H1 (cell line): ENCODE measurements at regions not wholly inside any gene's neighbourhood (a gene's known extent, or its start where the extent isn't known, plus 50 kb on each side); places are given as distances from the start of the nearest gene placed in this dataset.

Source experiments
- CTCF ChIA-PET: fragments of 300-600 bp; sonication (Branson Sonifier 250); formaldehyde crosslinking; loops from one replicate; lab custom pipeline; 2021; ENCODE audit not compliant: partially characterized antibody; lab: Charles Lee
- POLR2A ChIA-PET: fragments of 300-600 bp; sonication (Branson Sonifier 250); formaldehyde crosslinking; loops from one replicate; lab custom pipeline; 2021; ENCODE audit warnings: inconsistent platforms; ENCODE audit not compliant: partially characterized antibody; lab: Charles Lee
- DNase-seq, 2 experiments: peaks; one replicate each; pipeline versions ENCODE4 v3.0.0 to v3.0.0-alpha.2; 2010 to 2022; ENCODE audit warnings: low spot score in 2 of 2, low read depth in 1 of 2, mixed read lengths in 1 of 2
- FAIRE-seq: peaks from 2 replicates; lab custom pipeline; 2011; peaks lifted over from hg19 to GRCh38; lab: Jason Lieb, UNC
- H2AFZ ChIP-seq: 2 replicates; pipeline ENCODE4 v1.8.1; 2012; ENCODE audit warnings: low read length, inconsistent platforms
- H2AK5ac ChIP-seq: 2 replicates; pipeline ENCODE4 v1.6.1; 2013; ENCODE audit warnings: low read depth, low read length
- H2BK120ac ChIP-seq: replicated peaks from 2 replicates; pipeline ENCODE3; 2013; ENCODE audit warnings: low read depth, low read length, inconsistent platforms
- H2BK12ac ChIP-seq: 2 replicates; pipeline ENCODE4 v1.6.1; 2013; ENCODE audit warnings: low read depth, low read length
- H2BK15ac ChIP-seq: 2 replicates; pipeline ENCODE4 v1.6.1; 2013; ENCODE audit warnings: low read length
- H2BK20ac ChIP-seq: 2 replicates; pipeline ENCODE4 v1.6.1; 2013; ENCODE audit warnings: low read length
- H2BK5ac ChIP-seq: 2 replicates; pipeline ENCODE4 v1.6.1; 2013; ENCODE audit warnings: low read depth, low read length
- H3K14ac ChIP-seq: 2 replicates; pipeline ENCODE4 v1.6.1; 2013; ENCODE audit warnings: inconsistent platforms; ENCODE audit not compliant: insufficient read length
- H3K18ac ChIP-seq: 2 replicates; pipeline ENCODE4 v1.6.1; 2013; ENCODE audit warnings: low read length; ENCODE audit errors: extremely low read depth
- H3K23ac ChIP-seq: 2 replicates; pipeline ENCODE4 v1.6.1; 2013; ENCODE audit warnings: inconsistent platforms; ENCODE audit not compliant: insufficient read length
- H3K23me2 ChIP-seq: 2 replicates; pipeline ENCODE4 v1.6.1; 2013; ENCODE audit warnings: low read depth, low read length
- H3K27ac ChIP-seq: 2 replicates; pipeline ENCODE4 v1.6.1; 2011; ENCODE audit warnings: low read depth, low read length, inconsistent platforms
- H3K27me3 ChIP-seq, 4 experiments: replicated peaks in 1 of 4; 1 replicate in 1 of 4; 2 replicates in 3 of 4; pipeline versions ENCODE4 v1.6.1 to v1.8.1; 2011 to 2013; ENCODE audit warnings: low read length in 3 of 4, mild to moderate bottlenecking in 3 of 4, inconsistent platforms in 2 of 4, mixed read lengths in 2 of 4, moderate library complexity in 1 of 4; ENCODE audit not compliant: control insufficient read depth in 3 of 4, insufficient read depth in 3 of 4; ENCODE audit errors: extremely low read depth in 1 of 4
- H3K36me3 ChIP-seq, 4 experiments: 2 replicates each; pipeline versions ENCODE4 v1.6.1 to v1.8.1; 2011 to 2013; ENCODE audit warnings: mild to moderate bottlenecking in 4 of 4, low read length in 3 of 4, moderate library complexity in 2 of 4, control low read depth in 1 of 4, inconsistent platforms in 1 of 4; ENCODE audit not compliant: insufficient read depth in 4 of 4, control insufficient read depth in 2 of 4
- H3K4ac ChIP-seq: replicated peaks from 2 replicates; pipeline ENCODE3; 2013; ENCODE audit warnings: low read length, low read depth, mixed read lengths, inconsistent platforms; ENCODE audit not compliant: insufficient read length
- H3K4me1 ChIP-seq, 4 experiments: replicated peaks in 1 of 4; 1 replicate in 1 of 4; 2 replicates in 3 of 4; pipeline versions ENCODE4 v1.6.1 to v1.8.1; 2011 to 2013; ENCODE audit warnings: low read length in 3 of 4, inconsistent platforms in 2 of 4, mixed read lengths in 1 of 4; ENCODE audit not compliant: insufficient read depth in 4 of 4, control insufficient read depth in 3 of 4
- H3K4me2 ChIP-seq, 2 experiments: 2 replicates each; pipeline versions ENCODE4 v1.6.1 to v1.8.1; 2011 to 2013; ENCODE audit warnings: low read depth in 2 of 2, low read length in 2 of 2, control low read depth in 1 of 2, inconsistent platforms in 1 of 2, mild to moderate bottlenecking in 1 of 2; ENCODE audit not compliant: insufficient read depth in 1 of 2
- H3K4me3 ChIP-seq, 4 experiments: fragments of 200-600, 300-600 bp in 1 of 4; sonication (generic), shearing (Covaris generic), sonication (Bioruptor Twin) in 1 of 4; 2 replicates each; pipeline versions ENCODE4 v1.5.1 to v1.8.1; 2011 to 2016; ENCODE audit warnings: low read length in 4 of 4, low read depth in 3 of 4, control low read depth in 2 of 4, inconsistent platforms in 2 of 4, mild to moderate bottlenecking in 2 of 4, mixed read lengths in 1 of 4, moderate library complexity in 1 of 4; ENCODE audit not compliant: insufficient read depth in 2 of 4; ENCODE audit errors: extremely low read depth in 1 of 4
- H3K56ac ChIP-seq: replicated peaks from 2 replicates; pipeline ENCODE3; 2013; ENCODE audit warnings: low read depth, mild to moderate bottlenecking, mixed read lengths, low read length, inconsistent platforms; ENCODE audit not compliant: insufficient read length
- H3K79me1 ChIP-seq: 2 replicates; pipeline ENCODE4 v1.6.1; 2013; ENCODE audit warnings: low read depth, low read length, control low read depth
- H3K79me2 ChIP-seq, 2 experiments: 2 replicates each; pipeline versions ENCODE4 v1.6.1 to v1.8.1; 2012 to 2013; ENCODE audit warnings: low read length in 2 of 2, mild to moderate bottlenecking in 2 of 2, inconsistent platforms in 1 of 2; ENCODE audit not compliant: insufficient read depth in 2 of 2, control insufficient read depth in 1 of 2
- H3K9ac ChIP-seq, 4 experiments: replicated peaks in 1 of 4; 1 replicate in 1 of 4; 2 replicates in 3 of 4; pipeline versions ENCODE4 v1.6.1 to v1.8.1; 2011 to 2013; ENCODE audit warnings: low read depth in 3 of 4, low read length in 3 of 4, control low read depth in 2 of 4, mild to moderate bottlenecking in 2 of 4, moderate library complexity in 2 of 4, inconsistent platforms in 1 of 4; ENCODE audit errors: extremely low read depth in 1 of 4
- H3K9me3 ChIP-seq, 2 experiments: 2 replicates each; pipeline versions ENCODE4 v1.6.1 to v1.8.1; 2012 to 2013; ENCODE audit warnings: mild to moderate bottlenecking in 2 of 2, moderate library complexity in 2 of 2, control low read depth in 1 of 2, inconsistent platforms in 1 of 2, low read depth in 1 of 2, low read length in 1 of 2, mixed read lengths in 1 of 2; ENCODE audit not compliant: insufficient read depth in 2 of 2
- H4K20me1 ChIP-seq, 2 experiments: replicated peaks in 1 of 2; 2 replicates each; pipeline versions ENCODE3 to v1.8.1; 2011 to 2013; ENCODE audit warnings: inconsistent platforms in 2 of 2, low read length in 2 of 2, mild to moderate bottlenecking in 1 of 2; ENCODE audit not compliant: insufficient read depth in 2 of 2, control insufficient read depth in 1 of 2
- H4K5ac ChIP-seq: 2 replicates; pipeline ENCODE4 v1.6.1; 2013; ENCODE audit warnings: low read length, low read depth, mixed read lengths, inconsistent platforms; ENCODE audit not compliant: insufficient read length
- H4K8ac ChIP-seq: 2 replicates; pipeline ENCODE4 v1.8.0; 2013; ENCODE audit warnings: mild to moderate bottlenecking, moderate library complexity, low read length, inconsistent platforms; ENCODE audit not compliant: insufficient read depth; ENCODE audit errors: extremely low read depth
- H4K91ac ChIP-seq: replicated peaks from 2 replicates; pipeline ENCODE3; 2013; ENCODE audit warnings: low read length, mixed read lengths, inconsistent platforms; ENCODE audit not compliant: insufficient read length
- EGR1 ChIP-seq: IDR thresholded peaks from 2 replicates; pipeline ENCODE4 v1.6.1; 2011; ENCODE audit warnings: low read depth, low read length, borderline replicate concordance
- HDAC6 ChIP-seq: IDR thresholded peaks from one replicate; pipeline ENCODE4 v1.7.1; 2012; ENCODE audit warnings: low read depth, mild to moderate bottlenecking, inconsistent platforms, low read length, moderate library complexity
- KDM4A ChIP-seq: IDR thresholded peaks from one replicate; pipeline ENCODE4 v1.7.1; 2012; ENCODE audit warnings: low read depth, mild to moderate bottlenecking, moderate library complexity, low read length, inconsistent platforms; ENCODE audit not compliant: severe bottlenecking
- RBBP5 ChIP-seq: IDR thresholded peaks from 2 replicates; pipeline ENCODE4 v1.7.1; 2012; ENCODE audit warnings: low read depth, mild to moderate bottlenecking, inconsistent platforms, low read length, moderate library complexity, borderline replicate concordance
- RNF2 ChIP-seq: fragments of 200-900, 300-1000 bp; sonication (generic); IDR thresholded peaks from 2 replicates; pipeline ENCODE4 v1.7.1; 2016; ENCODE audit warnings: borderline replicate concordance, low read depth, mild to moderate bottlenecking, antibody characterized with exemption, low read length; ENCODE audit not compliant: poor library complexity, severe bottlenecking; ENCODE audit errors: missing control alignments
- SIRT6 ChIP-seq: IDR thresholded peaks from one replicate; pipeline ENCODE4 v1.7.1; 2012; ENCODE audit warnings: low read length, inconsistent platforms
- SIX5 ChIP-seq: IDR thresholded peaks from 2 replicates; pipeline ENCODE4 v1.6.1; 2011; ENCODE audit warnings: mild to moderate bottlenecking, low read depth, low read length
- SP2 ChIP-seq: IDR thresholded peaks from 2 replicates; pipeline ENCODE4 v1.6.1; 2012; ENCODE audit warnings: mild to moderate bottlenecking, low read length, inconsistent platforms
- SUZ12 ChIP-seq: fragments of 200-600 bp; sonication (generic); IDR thresholded peaks from 2 replicates; pipeline ENCODE4 v1.6.1; 2012; ENCODE audit warnings: mild to moderate bottlenecking, inconsistent platforms, low read length, moderate library complexity, mixed read lengths
- USF2 ChIP-seq: IDR thresholded peaks from 2 replicates; pipeline ENCODE4 v1.6.1; 2011; ENCODE audit warnings: low read length, improper control_type of control experiment
- ZNF274 ChIP-seq: IDR thresholded peaks from 2 replicates; pipeline ENCODE4 v1.7.0; 2012; ENCODE audit warnings: low read length, borderline replicate concordance; ENCODE audit errors: extremely low read depth
- WGBS, 2 experiments: shearing (Covaris generic) in 1 of 2; methylation state at CpG; one replicate each; pipeline versions ENCODE4 v1.1.6 to v1.1.7; 2013 to 2015; ENCODE audit warnings: low lambda C conversion rate in 2 of 2, mixed read lengths in 2 of 2, inconsistent platforms in 1 of 2, low coverage in 1 of 2, missing lambda C conversion rate in 1 of 2; ENCODE audit not compliant: insufficient replicate concordance in 2 of 2, insufficient coverage in 1 of 2, insufficient read length in 1 of 2; ENCODE audit errors: extremely low coverage in 1 of 2, missing lambda C conversion rate in 1 of 2; 5-methylcytosine and 5-hydroxymethylcytosine counted together

DNA sequence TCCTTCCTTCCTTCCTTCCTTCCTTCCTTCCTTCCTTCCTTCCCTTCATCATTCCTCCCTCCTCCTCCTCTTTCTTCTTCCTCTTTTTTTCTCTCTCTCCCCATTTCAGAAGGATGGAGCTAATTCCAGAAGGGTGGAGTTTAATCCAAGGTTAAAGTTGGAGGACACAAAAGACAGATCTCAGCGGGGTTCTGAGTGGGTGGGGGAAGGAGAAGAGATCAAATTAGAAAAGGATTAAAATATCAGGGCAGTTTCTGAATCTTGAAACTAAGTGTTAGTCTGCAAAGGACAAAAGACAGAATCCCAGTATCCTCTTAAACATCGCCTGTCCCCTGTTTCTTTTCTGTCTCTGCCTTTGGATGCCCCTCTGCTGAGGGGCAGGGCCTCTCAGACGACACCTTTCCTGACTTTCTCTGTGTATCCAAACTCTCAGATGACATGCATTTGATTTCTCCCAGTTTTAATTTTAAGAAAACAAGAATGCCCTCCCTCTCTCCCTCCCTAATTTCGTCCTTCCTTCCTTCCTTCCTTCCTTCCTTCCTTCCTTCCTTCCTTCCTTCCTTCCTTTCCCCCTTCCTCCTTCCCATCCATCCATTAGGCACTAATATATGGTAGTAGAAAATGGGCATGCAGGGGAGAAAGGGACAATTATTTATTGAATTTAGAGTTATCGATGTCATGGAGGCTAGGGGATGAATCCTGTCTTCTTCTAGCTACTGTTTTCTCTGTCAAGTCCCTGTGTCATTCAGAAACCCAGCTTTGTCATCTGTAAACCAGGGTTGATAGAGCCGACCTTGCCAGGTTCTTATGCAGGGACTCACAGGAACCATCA, 269.1 kb downstream of the VRK1 start:
- H2BK120ac ChIP-seq: no peak overlapping the region
- FAIRE-seq: no peak
- H3K9me3 ChIP-seq: no peaks in the 10 kb centered on the region
- no peak overlapping the region for H3K18ac ChIP-seq
- no peak overlapping the region for H2BK20ac ChIP-seq
- no peak for DNase-seq
- no peak overlapping the region for H4K5ac ChIP-seq
- H3K27ac ChIP-seq: no peak overlapping the region
- no peaks in the 10 kb centered on the region for H4K20me1 ChIP-seq
- H3K4me1 ChIP-seq: no peaks in the 10 kb centered on the region; a peak in 2 of 7 replicates
- H3K4ac ChIP-seq: no peak overlapping the region
- no peak overlapping the region for H3K23ac ChIP-seq
- no peaks in the 10 kb centered on the region for H3K27me3 ChIP-seq
- H3K56ac ChIP-seq: no peak overlapping the region
- H3K4me3 ChIP-seq: no peak overlapping the region
- ChIA-PET CTCF (no interaction called here), POLR2A (no interaction called here)
- no peaks in the 10 kb centered on the region for H3K79me1 ChIP-seq
- no peaks in the 10 kb centered on the region for H3K79me2 ChIP-seq
- H3K9ac ChIP-seq: no peak overlapping the region
- H2BK5ac ChIP-seq: no peak overlapping the region
- H2BK15ac ChIP-seq: no peak overlapping the region
- H3K4me2 ChIP-seq: no peak overlapping the region
- H2BK12ac ChIP-seq: no peak overlapping the region
- no peak overlapping the region for H2AFZ ChIP-seq
- no peak overlapping the region for H2AK5ac ChIP-seq
- H4K91ac ChIP-seq: no peak overlapping the region
- H4K8ac ChIP-seq: no peak overlapping the region
- no peaks in the 10 kb centered on the region for H3K36me3 ChIP-seq
- no peaks in the 10 kb centered on the region; the same call in 1 of the 2 replicates for H3K23me2 ChIP-seq
- WGBS, 2 experiments: 81% methylated on average over 5 of the region's 6 CpGs; no CpG with 5 or more reads in 1 of the 2 experiments
- H3K14ac ChIP-seq: no peak overlapping the region
- TF ChIP-seq USF2 (no peak), RNF2 (no peak), SIX5 (no peak), SUZ12 (no peak), EGR1 (no peak), SIRT6 (no peak), ZNF274 (no peak), RBBP5 (no peak), SP2 (no peak), KDM4A (no peak), HDAC6 (no peak)
